ENCODE measurements at regions not wholly inside any gene's neighbourhood (a gene's known extent, or its start where the extent isn't known, plus 50 kb on each side); places are given as distances from the start of the nearest gene placed in this dataset.

GRCh38 chr11:127679816-127680545 lies 679.4 kb upstream of the KIRREL3 start:
- Histone ChIP-seq H3K27ac (no peak overlapping the region), H3K36me3 (no peaks in the 10 kb centered on the region), H3K4me1 (no peaks in the 10 kb centered on the region), H3K27me3 (no peaks in the 10 kb centered on the region), H3K4me3 (no peak overlapping the region), H3K9me3 (no peaks in the 10 kb centered on the region)
- no peak for DNase-seq (ENCODE audit: low spot score in 2 of 2)
- 72% methylated on average over 8 of the region's 8 CpGs for WGBS
- no peak for TF ChIP-seq POLR2AphosphoS5 (IDR thresholded peaks at IDR 0.05)
- TF ChIP-seq, protein P1, sequence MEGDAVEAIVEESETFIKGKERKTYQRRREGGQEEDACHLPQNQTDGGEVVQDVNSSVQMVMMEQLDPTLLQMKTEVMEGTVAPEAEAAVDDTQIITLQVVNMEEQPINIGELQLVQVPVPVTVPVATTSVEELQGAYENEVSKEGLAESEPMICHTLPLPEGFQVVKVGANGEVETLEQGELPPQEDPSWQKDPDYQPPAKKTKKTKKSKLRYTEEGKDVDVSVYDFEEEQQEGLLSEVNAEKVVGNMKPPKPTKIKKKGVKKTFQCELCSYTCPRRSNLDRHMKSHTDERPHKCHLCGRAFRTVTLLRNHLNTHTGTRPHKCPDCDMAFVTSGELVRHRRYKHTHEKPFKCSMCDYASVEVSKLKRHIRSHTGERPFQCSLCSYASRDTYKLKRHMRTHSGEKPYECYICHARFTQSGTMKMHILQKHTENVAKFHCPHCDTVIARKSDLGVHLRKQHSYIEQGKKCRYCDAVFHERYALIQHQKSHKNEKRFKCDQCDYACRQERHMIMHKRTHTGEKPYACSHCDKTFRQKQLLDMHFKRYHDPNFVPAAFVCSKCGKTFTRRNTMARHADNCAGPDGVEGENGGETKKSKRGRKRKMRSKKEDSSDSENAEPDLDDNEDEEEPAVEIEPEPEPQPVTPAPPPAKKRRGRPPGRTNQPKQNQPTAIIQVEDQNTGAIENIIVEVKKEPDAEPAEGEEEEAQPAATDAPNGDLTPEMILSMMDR (IDR thresholded peaks at IDR 0.05): no peak
- TF ChIP-seq EP300 (IDR thresholded peaks at IDR 0.05): no peak
- no peak for TF ChIP-seq POLR2A (IDR thresholded peaks at IDR 0.05)

GRCh38 chr11:127678631-127679030 lies 678.1 kb upstream of the KIRREL3 start:
- H3K9me3 ChIP-seq: no peaks in the 10 kb centered on the region
- no peaks in the 10 kb centered on the region for H3K27me3 ChIP-seq
- no peak overlapping the region for H3K4me3 ChIP-seq
- H3K4me1 ChIP-seq: no peaks in the 10 kb centered on the region
- no peaks in the 10 kb centered on the region for H3K36me3 ChIP-seq
- DNase-seq (ENCODE audit: low spot score in 2 of 2): no peak
- TF ChIP-seq EP300 (IDR thresholded peaks at IDR 0.05) (no peak), POLR2A (IDR thresholded peaks at IDR 0.05) (no peak)
- TF ChIP-seq, protein P1 (IDR thresholded peaks at IDR 0.05): no peak
- H3K27ac ChIP-seq: no peak overlapping the region
- WGBS: 33% methylated on average over 2 of the region's 2 CpGs

GRCh38 chr11:127677660-127678425 lies 677.3 kb upstream of the KIRREL3 start:
- TF ChIP-seq, protein P1 (IDR thresholded peaks at IDR 0.05): no peak
- no peak for TF ChIP-seq EP300 (IDR thresholded peaks at IDR 0.05)
- no peak for TF ChIP-seq POLR2A (IDR thresholded peaks at IDR 0.05)
- no peak for TF ChIP-seq POLR2AphosphoS5 (IDR thresholded peaks at IDR 0.05)
- Histone ChIP-seq H3K4me3 (no peak overlapping the region), H3K36me3 (no peaks in the 10 kb centered on the region), H3K9me3 (no peaks in the 10 kb centered on the region), H3K27ac (no peak overlapping the region), H3K4me1 (no peaks in the 10 kb centered on the region), H3K27me3 (no peaks in the 10 kb centered on the region)
- no peak for DNase-seq (ENCODE audit: low spot score in 2 of 2)
- WGBS: 91% methylated on average over 4 of the region's 4 CpGs

GRCh38 chr11:127675581-127675980 lies 675.0 kb upstream of the KIRREL3 start:
- no peak for DNase-seq (ENCODE audit: low spot score in 2 of 2)
- TF ChIP-seq POLR2AphosphoS5 (IDR thresholded peaks at IDR 0.05) (no peak), EP300 (IDR thresholded peaks at IDR 0.05) (no peak), POLR2A (IDR thresholded peaks at IDR 0.05) (no peak)
- TF ChIP-seq, protein P1 (IDR thresholded peaks at IDR 0.05): no peak
- Histone ChIP-seq H3K27me3 (no peaks in the 10 kb centered on the region), H3K27ac (no peak overlapping the region), H3K4me3 (no peak overlapping the region), H3K36me3 (no peaks in the 10 kb centered on the region), H3K9me3 (no peaks in the 10 kb centered on the region), H3K4me1 (no peaks in the 10 kb centered on the region)
- 38% methylated on average over 2 of the region's 2 CpGs for WGBS

DNA sequence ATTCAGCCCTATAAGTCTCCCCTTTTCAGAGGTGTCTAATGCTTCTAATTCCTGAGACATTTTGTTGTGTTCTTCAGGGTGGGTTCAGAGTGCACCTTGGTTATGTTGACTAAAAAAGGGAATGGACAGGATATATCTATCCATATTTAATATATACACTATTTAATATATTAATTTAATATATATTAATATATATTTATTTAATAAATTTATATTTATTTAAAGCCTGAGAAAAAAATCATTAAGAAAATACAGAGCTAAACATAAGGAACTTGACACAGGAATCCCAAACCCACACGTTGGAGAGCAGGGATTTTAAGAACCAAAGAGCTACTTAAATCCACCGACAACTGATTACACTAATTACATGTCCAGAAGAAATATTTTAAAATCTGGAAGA lies 674.2 kb upstream of the KIRREL3 start:
- TF ChIP-seq EP300 (IDR thresholded peaks at IDR 0.05): no peak
- TF ChIP-seq, protein P1 (IDR thresholded peaks at IDR 0.05): no peak
- TF ChIP-seq POLR2AphosphoS5 (IDR thresholded peaks at IDR 0.05): no peak
- TF ChIP-seq POLR2A (IDR thresholded peaks at IDR 0.05): no peak
- H3K27me3 ChIP-seq: no peaks in the 10 kb centered on the region
- no peak for DNase-seq (ENCODE audit: low spot score in 2 of 2)
- WGBS: 75% methylated on average over 2 of the region's 2 CpGs
- no peaks in the 10 kb centered on the region for H3K9me3 ChIP-seq
- H3K27ac ChIP-seq: no peak overlapping the region
- H3K36me3 ChIP-seq: no peaks in the 10 kb centered on the region
- H3K4me1 ChIP-seq: no peaks in the 10 kb centered on the region
- no peak overlapping the region for H3K4me3 ChIP-seq

All from suprapubic skin (tissue), 4 donors.